ENCODE measurements at regions not wholly inside any gene's neighbourhood (a gene's known extent, or its start where the extent isn't known, plus 50 kb on each side); places are given as distances from the start of the nearest gene placed in this dataset.

DNA sequence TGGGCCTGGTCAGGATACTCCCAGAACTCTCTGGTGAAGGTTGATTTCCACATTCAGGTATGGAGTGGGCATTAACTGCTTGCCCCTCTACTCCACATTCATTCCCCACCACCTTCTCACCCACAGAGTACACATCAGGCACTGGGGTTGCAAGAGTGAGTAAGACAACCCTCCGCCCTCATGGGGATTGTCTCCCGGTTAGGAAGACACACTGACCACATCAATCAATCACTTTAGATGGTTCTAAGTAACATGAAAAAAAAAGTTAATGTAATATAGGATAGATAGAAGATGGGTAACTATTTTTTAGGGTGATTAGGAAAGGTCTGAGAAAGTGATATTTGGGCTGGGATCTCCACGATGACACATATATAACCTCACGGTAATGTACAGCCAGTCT is 116.0 kb upstream of the NEO1 start:
- H3K36me3 ChIP-seq (ENCODE audit: insufficient read depth, low read length): no peaks in the 10 kb centered on the region
- H3K27me3 ChIP-seq (ENCODE audit: insufficient read depth, low read length): no peaks in the 10 kb centered on the region
- no peak overlapping the region for H2AFZ ChIP-seq (ENCODE audit: low read length)
- no peaks in the 10 kb centered on the region for H4K20me1 ChIP-seq (ENCODE audit: insufficient read depth, low read length)
- H3K9me3 ChIP-seq (ENCODE audit: low read depth, low read length): no peaks in the 10 kb centered on the region
- H3K4me2 ChIP-seq (ENCODE audit: insufficient read depth, low read length): no peak overlapping the region
- DNase-seq (ENCODE audit: insufficient read length, low spot score, missing footprints): peak; percentile 60
- H3K4me3 ChIP-seq (ENCODE audit: insufficient read depth, low read length): no peak overlapping the region
- no peak for TF ChIP-seq CTCF (IDR thresholded peaks at IDR 0.05; ENCODE audit: extremely low read depth, low read depth, low read length)
- no peaks in the 10 kb centered on the region for H3K79me2 ChIP-seq (ENCODE audit: insufficient read depth, low read length)
- H3K27ac ChIP-seq (ENCODE audit: low read depth, low read length): no peak overlapping the region
- no peaks in the 10 kb centered on the region for H3K4me1 ChIP-seq (ENCODE audit: insufficient read depth, low read length)

GRCh38 chr15:72935521-72935920 is 116.7 kb upstream of the NEO1 start:
- no peak for DNase-seq (ENCODE audit: insufficient read length, low spot score, missing footprints)
- H3K79me2 ChIP-seq (ENCODE audit: insufficient read depth, low read length): no peaks in the 10 kb centered on the region
- no peak overlapping the region for H3K4me2 ChIP-seq (ENCODE audit: insufficient read depth, low read length)
- H3K27ac ChIP-seq (ENCODE audit: low read depth, low read length): no peak overlapping the region
- H3K36me3 ChIP-seq (ENCODE audit: insufficient read depth, low read length): no peaks in the 10 kb centered on the region
- H3K4me1 ChIP-seq (ENCODE audit: insufficient read depth, low read length): no peaks in the 10 kb centered on the region
- no peaks in the 10 kb centered on the region for H3K9me3 ChIP-seq (ENCODE audit: low read depth, low read length)
- no peak overlapping the region for H2AFZ ChIP-seq (ENCODE audit: low read length)
- H3K4me3 ChIP-seq (ENCODE audit: insufficient read depth, low read length): no peak overlapping the region
- TF ChIP-seq CTCF (IDR thresholded peaks at IDR 0.05; ENCODE audit: extremely low read depth, low read depth, low read length): no peak
- no peaks in the 10 kb centered on the region for H4K20me1 ChIP-seq (ENCODE audit: insufficient read depth, low read length)
- H3K27me3 ChIP-seq (ENCODE audit: insufficient read depth, low read length): no peaks in the 10 kb centered on the region

- H4K20me1 ChIP-seq (ENCODE audit: insufficient read depth, low read length): no peaks in the 10 kb centered on the region
- H2AFZ ChIP-seq (ENCODE audit: low read length): no peak overlapping the region
- H3K79me2 ChIP-seq (ENCODE audit: insufficient read depth, low read length): no peaks in the 10 kb centered on the region
- no peaks in the 10 kb centered on the region for H3K4me1 ChIP-seq (ENCODE audit: insufficient read depth, low read length)
- no peak overlapping the region for H3K4me3 ChIP-seq (ENCODE audit: insufficient read depth, low read length)
- no peak overlapping the region for H3K4me2 ChIP-seq (ENCODE audit: insufficient read depth, low read length)
- no peaks in the 10 kb centered on the region for H3K36me3 ChIP-seq (ENCODE audit: insufficient read depth, low read length)
- no peak for DNase-seq (ENCODE audit: insufficient read length, low spot score, missing footprints)
- H3K9me3 ChIP-seq (ENCODE audit: low read depth, low read length): no peaks in the 10 kb centered on the region
- TF ChIP-seq CTCF (IDR thresholded peaks at IDR 0.05; ENCODE audit: extremely low read depth, low read depth, low read length): no peak
- no peak overlapping the region for H3K27ac ChIP-seq (ENCODE audit: low read depth, low read length)
- no peaks in the 10 kb centered on the region for H3K27me3 ChIP-seq (ENCODE audit: insufficient read depth, low read length)
These were observed 117.3 kb upstream of the NEO1 start for GRCh38 chr15:72934921-72935320.

DNA sequence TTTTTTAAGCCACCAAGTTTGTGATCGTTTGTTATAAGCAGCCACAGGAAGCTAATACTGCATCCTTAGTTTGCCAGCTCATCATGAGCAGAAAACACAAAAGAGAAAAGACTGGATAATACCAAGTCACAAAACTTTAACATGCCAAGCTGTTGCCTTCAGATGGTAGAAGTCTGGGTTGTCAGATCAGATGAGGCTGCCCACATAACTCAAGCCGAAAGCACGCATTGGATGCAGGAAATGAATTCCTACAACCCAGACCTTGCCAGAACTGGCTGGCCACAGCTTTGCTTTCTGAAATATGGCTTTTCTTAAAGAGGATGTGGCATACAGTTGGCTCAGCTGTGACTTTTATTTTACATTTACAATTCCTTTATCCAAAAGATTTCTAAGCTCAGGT is 118.3 kb upstream of the NEO1 start:
- DNase-seq (ENCODE audit: insufficient read length, low spot score, missing footprints): no peak
- Histone ChIP-seq H3K27ac (ENCODE audit: low read depth, low read length) (no peak overlapping the region), H3K27me3 (ENCODE audit: insufficient read depth, low read length) (no peaks in the 10 kb centered on the region), H3K4me2 (ENCODE audit: insufficient read depth, low read length) (no peak overlapping the region), H3K79me2 (ENCODE audit: insufficient read depth, low read length) (no peaks in the 10 kb centered on the region), H4K20me1 (ENCODE audit: insufficient read depth, low read length) (no peaks in the 10 kb centered on the region), H3K9me3 (ENCODE audit: low read depth, low read length) (no peaks in the 10 kb centered on the region), H3K4me3 (ENCODE audit: insufficient read depth, low read length) (no peak overlapping the region), H2AFZ (ENCODE audit: low read length) (no peak overlapping the region), H3K4me1 (ENCODE audit: insufficient read depth, low read length) (no peaks in the 10 kb centered on the region), H3K36me3 (ENCODE audit: insufficient read depth, low read length) (no peaks in the 10 kb centered on the region)
- no peak for TF ChIP-seq CTCF (IDR thresholded peaks at IDR 0.05; ENCODE audit: extremely low read depth, low read depth, low read length)
